HL-60 (cell line): ENCODE measurements at regions not wholly inside any gene's neighbourhood (a gene's known extent, or its start where the extent isn't known, plus 50 kb on each side); places are given as distances from the start of the nearest gene placed in this dataset.

ENCODE experiments used
- DNase-seq, 2 experiments: peaks; one replicate each; pipeline ENCODE4 v3.0.0-alpha.2; 2010 to 2020; ENCODE audit warnings: low read depth in 1 of 2, low spot score in 1 of 2
- H3K27ac ChIP-seq: fragments of 250-450 bp; sonication (Bioruptor Pico); replicated peaks from 2 replicates; pipeline ENCODE4 v1.5.1; 2020; ENCODE audit warnings: mild to moderate bottlenecking, moderate library complexity
- H3K27me3 ChIP-seq: fragments of 250-450 bp; sonication (Bioruptor Pico); 2 replicates; pipeline ENCODE4 v1.5.1; 2021; ENCODE audit warnings: mild to moderate bottlenecking, moderate library complexity; ENCODE audit not compliant: insufficient read depth, poor library complexity, severe bottlenecking
- H3K4me3 ChIP-seq: replicated peaks from 2 replicates; pipeline ENCODE4 v1.5.1; 2011; ENCODE audit warnings: mild to moderate bottlenecking, control low read depth, low read length; ENCODE audit not compliant: insufficient read depth
- GABPA ChIP-seq: IDR thresholded peaks from 2 replicates; pipeline ENCODE4 v1.6.1; 2012; ENCODE audit warnings: low read depth
- POLR2AphosphoS5 ChIP-seq: IDR thresholded peaks from 2 replicates; pipeline ENCODE4 v1.6.1; 2012; ENCODE audit warnings: low read depth
- SPI1 ChIP-seq: IDR thresholded peaks from 2 replicates; pipeline ENCODE4 v1.6.1; 2012; ENCODE audit warnings: low read depth, mild to moderate bottlenecking, borderline replicate concordance
- TF ChIP-seq, protein P1 (sequence below): IDR thresholded peaks from one replicate; pipeline ENCODE4 v1.5.1; 2011; ENCODE audit warnings: low read length, control low read depth, inconsistent platforms; ENCODE audit not compliant: insufficient read depth
- TF ChIP-seq, protein P2 (sequence below): IDR thresholded peaks from 2 replicates; pipeline ENCODE4 v1.6.1; 2012; ENCODE audit warnings: low read depth; ENCODE audit not compliant: insufficient replicate concordance

DNA sequence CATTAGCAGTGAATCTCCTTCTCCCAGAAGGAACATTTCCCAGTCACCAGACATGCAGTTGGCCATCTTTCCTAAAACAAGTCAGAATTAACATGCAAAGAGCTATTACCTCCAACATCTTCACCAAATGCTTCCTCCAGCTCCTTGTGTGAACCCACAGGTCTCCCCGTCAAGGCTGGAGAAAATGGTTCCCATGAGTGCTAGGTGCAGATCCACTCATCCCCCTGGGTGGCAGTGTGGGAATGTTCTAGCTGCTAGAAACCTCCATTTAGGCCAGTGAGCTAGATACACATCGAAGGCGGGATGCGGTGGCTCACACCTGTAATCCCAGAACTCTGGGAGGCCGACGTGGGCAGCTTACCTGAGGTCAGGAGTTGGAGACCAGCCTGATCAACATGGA is 603.9 kb upstream of the SLC35B3 start:
- Histone ChIP-seq H3K4me3 (no peak overlapping the region), H3K27me3 (no peaks in the 10 kb centered on the region), H3K27ac (no peak overlapping the region)
- TF ChIP-seq, protein P1, sequence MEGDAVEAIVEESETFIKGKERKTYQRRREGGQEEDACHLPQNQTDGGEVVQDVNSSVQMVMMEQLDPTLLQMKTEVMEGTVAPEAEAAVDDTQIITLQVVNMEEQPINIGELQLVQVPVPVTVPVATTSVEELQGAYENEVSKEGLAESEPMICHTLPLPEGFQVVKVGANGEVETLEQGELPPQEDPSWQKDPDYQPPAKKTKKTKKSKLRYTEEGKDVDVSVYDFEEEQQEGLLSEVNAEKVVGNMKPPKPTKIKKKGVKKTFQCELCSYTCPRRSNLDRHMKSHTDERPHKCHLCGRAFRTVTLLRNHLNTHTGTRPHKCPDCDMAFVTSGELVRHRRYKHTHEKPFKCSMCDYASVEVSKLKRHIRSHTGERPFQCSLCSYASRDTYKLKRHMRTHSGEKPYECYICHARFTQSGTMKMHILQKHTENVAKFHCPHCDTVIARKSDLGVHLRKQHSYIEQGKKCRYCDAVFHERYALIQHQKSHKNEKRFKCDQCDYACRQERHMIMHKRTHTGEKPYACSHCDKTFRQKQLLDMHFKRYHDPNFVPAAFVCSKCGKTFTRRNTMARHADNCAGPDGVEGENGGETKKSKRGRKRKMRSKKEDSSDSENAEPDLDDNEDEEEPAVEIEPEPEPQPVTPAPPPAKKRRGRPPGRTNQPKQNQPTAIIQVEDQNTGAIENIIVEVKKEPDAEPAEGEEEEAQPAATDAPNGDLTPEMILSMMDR, result no peak
- TF ChIP-seq SPI1, result no peak
- no peak for TF ChIP-seq GABPA
- TF ChIP-seq, protein P2, sequence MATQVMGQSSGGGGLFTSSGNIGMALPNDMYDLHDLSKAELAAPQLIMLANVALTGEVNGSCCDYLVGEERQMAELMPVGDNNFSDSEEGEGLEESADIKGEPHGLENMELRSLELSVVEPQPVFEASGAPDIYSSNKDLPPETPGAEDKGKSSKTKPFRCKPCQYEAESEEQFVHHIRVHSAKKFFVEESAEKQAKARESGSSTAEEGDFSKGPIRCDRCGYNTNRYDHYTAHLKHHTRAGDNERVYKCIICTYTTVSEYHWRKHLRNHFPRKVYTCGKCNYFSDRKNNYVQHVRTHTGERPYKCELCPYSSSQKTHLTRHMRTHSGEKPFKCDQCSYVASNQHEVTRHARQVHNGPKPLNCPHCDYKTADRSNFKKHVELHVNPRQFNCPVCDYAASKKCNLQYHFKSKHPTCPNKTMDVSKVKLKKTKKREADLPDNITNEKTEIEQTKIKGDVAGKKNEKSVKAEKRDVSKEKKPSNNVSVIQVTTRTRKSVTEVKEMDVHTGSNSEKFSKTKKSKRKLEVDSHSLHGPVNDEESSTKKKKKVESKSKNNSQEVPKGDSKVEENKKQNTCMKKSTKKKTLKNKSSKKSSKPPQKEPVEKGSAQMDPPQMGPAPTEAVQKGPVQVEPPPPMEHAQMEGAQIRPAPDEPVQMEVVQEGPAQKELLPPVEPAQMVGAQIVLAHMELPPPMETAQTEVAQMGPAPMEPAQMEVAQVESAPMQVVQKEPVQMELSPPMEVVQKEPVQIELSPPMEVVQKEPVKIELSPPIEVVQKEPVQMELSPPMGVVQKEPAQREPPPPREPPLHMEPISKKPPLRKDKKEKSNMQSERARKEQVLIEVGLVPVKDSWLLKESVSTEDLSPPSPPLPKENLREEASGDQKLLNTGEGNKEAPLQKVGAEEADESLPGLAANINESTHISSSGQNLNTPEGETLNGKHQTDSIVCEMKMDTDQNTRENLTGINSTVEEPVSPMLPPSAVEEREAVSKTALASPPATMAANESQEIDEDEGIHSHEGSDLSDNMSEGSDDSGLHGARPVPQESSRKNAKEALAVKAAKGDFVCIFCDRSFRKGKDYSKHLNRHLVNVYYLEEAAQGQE, result no peak
- TF ChIP-seq POLR2AphosphoS5, result no peak
- no peak for DNase-seq

DNA sequence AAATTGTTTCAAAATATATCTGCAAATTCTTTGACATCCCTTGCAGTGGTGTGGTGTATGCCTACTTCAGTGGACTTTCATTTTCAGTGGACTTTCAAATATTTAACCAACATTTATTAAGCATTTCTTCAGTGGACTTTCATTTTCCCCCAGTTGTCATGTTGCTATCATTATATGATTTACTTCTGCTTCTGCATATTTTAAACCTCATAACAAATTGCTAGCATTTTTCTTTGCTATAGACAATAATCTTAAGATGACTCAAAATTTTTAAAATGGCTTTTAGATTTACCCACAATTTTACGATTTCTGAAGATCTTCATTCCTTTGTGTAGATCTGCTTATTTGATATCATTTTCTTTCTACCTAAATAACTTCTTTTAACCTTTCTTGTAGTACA is 592.7 kb upstream of the SLC35B3 start:
- H3K27ac ChIP-seq, result no peak overlapping the region
- TF ChIP-seq POLR2AphosphoS5, result no peak
- TF ChIP-seq, protein P1, result no peak
- TF ChIP-seq, protein P2, result no peak
- no peak for TF ChIP-seq SPI1
- TF ChIP-seq GABPA, result no peak
- DNase-seq, result no peak

DNA sequence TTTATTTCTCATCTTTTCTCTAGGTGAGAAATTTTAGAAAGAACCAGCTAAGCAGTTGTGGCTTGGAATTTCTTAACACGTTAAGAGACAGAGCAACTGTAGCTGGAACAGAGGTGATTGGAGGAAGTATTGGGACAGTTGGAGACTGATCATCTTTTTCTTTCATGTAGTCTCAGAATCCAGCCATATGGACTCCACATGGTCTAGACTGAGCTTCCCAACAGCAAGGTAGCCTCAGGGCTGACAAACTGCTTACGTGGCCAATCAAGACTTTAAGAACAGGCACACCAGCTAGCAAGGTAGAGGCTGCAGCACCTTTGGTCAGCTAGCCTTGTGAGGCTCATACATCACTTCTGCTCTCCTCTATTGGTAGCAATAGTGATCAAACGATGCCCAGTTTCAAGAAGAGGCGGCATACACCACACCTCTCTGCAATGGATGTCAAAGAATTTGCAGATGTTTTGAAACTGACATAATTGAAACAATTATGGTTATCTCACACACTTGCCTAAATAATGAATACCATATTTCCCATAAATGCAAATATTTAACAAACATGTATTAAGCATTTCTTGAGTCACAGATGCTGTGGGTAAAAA is 590.5 kb upstream of the SLC35B3 start:
- no peak overlapping the region for H3K27ac ChIP-seq
- no peak overlapping the region for H3K4me3 ChIP-seq
- TF ChIP-seq, protein P1, result no peak
- no peak for TF ChIP-seq GABPA
- TF ChIP-seq SPI1, result no peak
- TF ChIP-seq, protein P2, result no peak
- no peak for TF ChIP-seq POLR2AphosphoS5
- DNase-seq, result no peak
- H3K27me3 ChIP-seq, result peaks cover 3% of the 10 kb centered on the region

More for the DNA sequence above, 592.7 kb upstream of the SLC35B3 start:
- Histone ChIP-seq H3K4me3 (no peak overlapping the region), H3K27me3 (peaks cover 3% of the 10 kb centered on the region)
